ENCODE measurements at regions not wholly inside any gene's neighbourhood (a gene's known extent, or its start where the extent isn't known, plus 50 kb on each side); places are given as distances from the start of the nearest gene placed in this dataset.

GRCh38 chr12:23303821-23304220, 645.6 kb downstream of the SOX5 start:
- TF ChIP-seq, protein P1, sequence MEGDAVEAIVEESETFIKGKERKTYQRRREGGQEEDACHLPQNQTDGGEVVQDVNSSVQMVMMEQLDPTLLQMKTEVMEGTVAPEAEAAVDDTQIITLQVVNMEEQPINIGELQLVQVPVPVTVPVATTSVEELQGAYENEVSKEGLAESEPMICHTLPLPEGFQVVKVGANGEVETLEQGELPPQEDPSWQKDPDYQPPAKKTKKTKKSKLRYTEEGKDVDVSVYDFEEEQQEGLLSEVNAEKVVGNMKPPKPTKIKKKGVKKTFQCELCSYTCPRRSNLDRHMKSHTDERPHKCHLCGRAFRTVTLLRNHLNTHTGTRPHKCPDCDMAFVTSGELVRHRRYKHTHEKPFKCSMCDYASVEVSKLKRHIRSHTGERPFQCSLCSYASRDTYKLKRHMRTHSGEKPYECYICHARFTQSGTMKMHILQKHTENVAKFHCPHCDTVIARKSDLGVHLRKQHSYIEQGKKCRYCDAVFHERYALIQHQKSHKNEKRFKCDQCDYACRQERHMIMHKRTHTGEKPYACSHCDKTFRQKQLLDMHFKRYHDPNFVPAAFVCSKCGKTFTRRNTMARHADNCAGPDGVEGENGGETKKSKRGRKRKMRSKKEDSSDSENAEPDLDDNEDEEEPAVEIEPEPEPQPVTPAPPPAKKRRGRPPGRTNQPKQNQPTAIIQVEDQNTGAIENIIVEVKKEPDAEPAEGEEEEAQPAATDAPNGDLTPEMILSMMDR (IDR thresholded peaks at IDR 0.05) = no peak
- TF ChIP-seq EP300 (IDR thresholded peaks at IDR 0.05; ENCODE audit: low read depth) (no peak), POLR2A (IDR thresholded peaks at IDR 0.05) (no peak)
